ENCODE measurements at regions not wholly inside any gene's neighbourhood (a gene's known extent, or its start where the extent isn't known, plus 50 kb on each side); places are given as distances from the start of the nearest gene placed in this dataset.

DNA sequence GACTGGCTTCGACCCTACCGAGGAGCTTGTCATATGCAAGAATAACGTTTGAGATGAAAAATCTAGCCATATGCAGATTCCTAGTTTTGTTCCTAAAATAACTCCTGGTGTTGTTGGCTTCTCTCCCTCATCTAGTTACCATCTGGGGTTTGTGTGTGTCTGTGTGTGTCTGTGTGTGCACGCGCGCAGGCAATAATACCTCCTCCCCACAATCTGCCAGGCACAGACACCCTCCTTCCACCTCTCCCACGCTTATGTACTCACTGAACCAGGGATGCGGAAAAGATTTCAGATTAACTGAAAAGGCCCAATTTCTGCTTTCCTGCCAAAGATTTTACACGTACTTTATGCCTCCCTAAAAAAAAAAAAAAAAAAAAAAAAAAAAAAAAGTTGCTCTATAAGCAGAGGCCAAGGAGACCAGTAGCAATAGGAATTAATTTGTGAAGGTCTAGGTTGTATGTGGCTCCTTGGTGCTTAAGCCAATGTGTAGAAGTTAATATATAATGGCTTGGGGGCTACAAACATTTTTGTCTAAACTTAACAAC lies 452.7 kb downstream of the NUF2 start:
- no peak overlapping the region for H3K4me3 ChIP-seq (ENCODE audit: low read depth, poor library complexity, severe bottlenecking)
- intact Hi-C loops (cut with DNase I; ENCODE audit: low total_unique reads): no loop called here
- 85 to 86% methylated on average over 9 of the region's 9 CpGs for WGBS, 2 donors
- DNase-seq (ENCODE audit: low spot score in 2 of 2): no peak
- no peak for TF ChIP-seq POLR2A (IDR thresholded peaks at IDR 0.05)
- TF ChIP-seq, protein P1, sequence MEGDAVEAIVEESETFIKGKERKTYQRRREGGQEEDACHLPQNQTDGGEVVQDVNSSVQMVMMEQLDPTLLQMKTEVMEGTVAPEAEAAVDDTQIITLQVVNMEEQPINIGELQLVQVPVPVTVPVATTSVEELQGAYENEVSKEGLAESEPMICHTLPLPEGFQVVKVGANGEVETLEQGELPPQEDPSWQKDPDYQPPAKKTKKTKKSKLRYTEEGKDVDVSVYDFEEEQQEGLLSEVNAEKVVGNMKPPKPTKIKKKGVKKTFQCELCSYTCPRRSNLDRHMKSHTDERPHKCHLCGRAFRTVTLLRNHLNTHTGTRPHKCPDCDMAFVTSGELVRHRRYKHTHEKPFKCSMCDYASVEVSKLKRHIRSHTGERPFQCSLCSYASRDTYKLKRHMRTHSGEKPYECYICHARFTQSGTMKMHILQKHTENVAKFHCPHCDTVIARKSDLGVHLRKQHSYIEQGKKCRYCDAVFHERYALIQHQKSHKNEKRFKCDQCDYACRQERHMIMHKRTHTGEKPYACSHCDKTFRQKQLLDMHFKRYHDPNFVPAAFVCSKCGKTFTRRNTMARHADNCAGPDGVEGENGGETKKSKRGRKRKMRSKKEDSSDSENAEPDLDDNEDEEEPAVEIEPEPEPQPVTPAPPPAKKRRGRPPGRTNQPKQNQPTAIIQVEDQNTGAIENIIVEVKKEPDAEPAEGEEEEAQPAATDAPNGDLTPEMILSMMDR (IDR thresholded peaks at IDR 0.05): no peak

DNA sequence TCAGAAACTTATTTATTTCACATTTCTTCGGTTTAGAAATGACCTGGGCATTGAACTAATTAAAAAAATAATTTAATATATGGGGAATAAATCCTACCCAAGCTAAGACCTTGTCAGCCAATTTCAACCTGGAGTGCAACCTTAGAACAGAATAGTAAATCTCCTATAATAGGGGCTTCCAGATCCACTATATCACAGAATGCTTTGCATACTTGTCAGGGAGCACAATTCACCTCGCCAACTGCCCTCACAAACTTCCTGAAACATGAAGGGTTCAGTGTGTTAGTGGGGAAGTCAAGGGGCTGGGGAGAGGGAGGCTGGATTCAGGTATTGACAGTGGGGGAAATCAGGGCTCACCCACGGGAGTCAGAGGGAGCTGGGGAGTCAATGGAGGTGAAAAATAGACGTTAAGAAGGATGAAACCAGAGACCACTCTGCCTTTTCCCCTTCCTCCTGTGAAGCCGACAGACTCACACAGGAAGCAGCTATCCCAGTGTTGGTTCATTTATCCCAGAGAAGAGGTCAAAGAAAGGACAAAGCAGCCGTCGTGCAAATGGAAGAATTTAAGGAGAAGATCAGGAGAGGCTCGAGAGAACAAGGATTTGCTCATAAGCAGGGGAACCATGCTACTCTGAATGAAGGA lies 453.3 kb downstream of the NUF2 start:
- intact Hi-C loops (cut with DNase I; ENCODE audit: low total_unique reads): no loop called here
- DNase-seq (ENCODE audit: low spot score in 2 of 2): no peak
- WGBS, 2 donors: 42 to 48% methylated on average over 8 of the region's 8 CpGs
- TF ChIP-seq POLR2A (IDR thresholded peaks at IDR 0.05): no peak
- TF ChIP-seq, protein P1 (IDR thresholded peaks at IDR 0.05): no peak
- no peak overlapping the region for H3K4me3 ChIP-seq (ENCODE audit: low read depth, poor library complexity, severe bottlenecking)

DNA sequence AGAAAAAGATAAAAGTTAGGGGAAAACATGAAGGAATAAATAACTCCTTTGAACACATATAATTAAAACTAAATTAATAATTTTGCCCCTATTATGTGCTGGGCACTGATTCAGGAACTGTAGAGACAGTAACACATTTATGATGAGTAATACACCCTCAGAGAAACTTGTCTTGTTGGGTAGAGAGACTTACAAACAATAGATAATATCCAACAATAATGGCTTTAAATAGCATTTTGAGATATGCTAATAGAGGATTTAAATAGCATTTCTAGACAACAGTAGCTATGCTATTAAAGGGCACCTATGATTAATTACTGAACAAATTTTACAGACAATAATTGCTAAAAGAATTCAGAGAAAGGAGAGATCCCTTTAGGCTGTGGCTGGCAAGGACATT lies 455.5 kb downstream of the NUF2 start:
- DNase-seq (ENCODE audit: low spot score in 2 of 2): no peak
- TF ChIP-seq, protein P1 (IDR thresholded peaks at IDR 0.05): no peak
- no peak for TF ChIP-seq POLR2A (IDR thresholded peaks at IDR 0.05)
- no peak overlapping the region for H3K4me3 ChIP-seq (ENCODE audit: low read depth, poor library complexity, severe bottlenecking)
- intact Hi-C loops (cut with DNase I; ENCODE audit: low total_unique reads): no loop called here

DNA sequence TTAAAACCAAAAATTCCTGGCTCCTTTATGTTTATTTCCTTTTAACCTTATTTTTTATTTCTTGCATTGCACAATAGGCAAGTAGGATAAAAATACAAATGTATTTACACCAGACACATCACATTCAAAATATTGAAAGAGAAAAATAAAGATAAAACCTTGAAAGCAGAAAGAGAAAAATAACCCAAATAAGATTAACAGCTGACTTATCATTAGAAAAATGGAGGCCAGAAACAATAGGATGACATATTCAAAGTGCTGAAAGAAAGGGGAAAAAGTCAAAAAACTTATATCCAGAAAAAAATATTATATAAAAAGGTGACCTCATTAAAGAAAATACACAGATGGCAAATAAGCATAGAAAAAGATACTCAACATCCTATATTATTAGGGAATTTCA lies 459.4 kb downstream of the NUF2 start:
- intact Hi-C loops (cut with DNase I; ENCODE audit: low total_unique reads): no loop called here
- DNase-seq (ENCODE audit: low spot score in 2 of 2): no peak
- TF ChIP-seq, protein P1 (IDR thresholded peaks at IDR 0.05): no peak
- TF ChIP-seq POLR2A (IDR thresholded peaks at IDR 0.05): no peak
- no peak overlapping the region for H3K4me3 ChIP-seq (ENCODE audit: low read depth, poor library complexity, severe bottlenecking)

DNA sequence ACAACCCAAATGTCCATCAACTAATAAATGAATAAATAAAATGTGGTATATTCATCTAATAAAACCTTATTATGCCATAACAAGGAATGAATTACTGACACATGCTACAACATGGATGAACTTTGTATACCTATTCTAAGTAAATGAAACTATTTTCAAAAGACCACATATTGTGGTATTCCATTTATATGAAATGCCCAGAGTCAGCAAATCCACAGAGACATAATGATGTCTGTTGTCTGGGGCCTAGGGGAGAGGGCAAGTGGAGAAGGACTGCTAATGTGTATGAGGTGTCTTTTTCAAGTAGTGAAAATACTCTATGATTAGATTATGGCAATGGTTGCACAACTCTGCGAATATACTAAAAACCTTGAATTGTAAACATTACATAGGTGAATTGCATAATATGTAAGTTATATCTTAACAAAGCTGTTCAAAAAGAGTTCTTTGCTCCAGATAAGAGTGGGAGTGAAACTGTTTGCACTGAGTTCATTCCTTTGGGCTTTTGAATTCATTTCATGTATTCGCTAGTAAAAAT lies 464.2 kb downstream of the NUF2 start:
- TF ChIP-seq, protein P1 (IDR thresholded peaks at IDR 0.05): no peak
- TF ChIP-seq POLR2A (IDR thresholded peaks at IDR 0.05): no peak
- no peak for DNase-seq (ENCODE audit: low spot score in 2 of 2)
- intact Hi-C loops (cut with DNase I; ENCODE audit: low total_unique reads): no loop called here
- H3K4me3 ChIP-seq (ENCODE audit: low read depth, poor library complexity, severe bottlenecking): no peak overlapping the region
- WGBS, 2 donors: 85 to 93% methylated on average over 2 of the region's 2 CpGs

DNA sequence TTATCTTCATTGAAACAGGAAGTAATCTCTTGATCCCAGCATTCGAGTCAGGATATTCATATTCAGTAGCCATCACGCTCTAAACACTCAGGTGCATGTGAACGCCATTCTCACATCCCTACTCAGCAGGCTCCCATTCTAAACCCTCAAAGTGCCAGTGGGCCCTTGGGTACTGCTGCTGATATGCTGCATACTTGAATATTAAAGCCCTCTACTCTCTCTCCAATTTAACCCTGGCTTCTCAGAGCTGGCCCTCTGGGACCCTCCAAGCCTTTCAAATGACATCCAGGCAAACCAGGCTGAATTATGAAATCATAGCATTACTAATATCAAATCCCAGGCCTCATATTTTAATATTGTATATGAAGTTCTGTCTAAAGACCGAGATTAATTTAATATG lies 468.2 kb downstream of the NUF2 start:
- TF ChIP-seq POLR2A (IDR thresholded peaks at IDR 0.05): no peak
- no peak for DNase-seq (ENCODE audit: low spot score in 2 of 2)
- H3K4me3 ChIP-seq (ENCODE audit: low read depth, poor library complexity, severe bottlenecking): no peak overlapping the region
- 86 to 89% methylated on average over 4 of the region's 4 CpGs for WGBS, 2 donors
- intact Hi-C loops (cut with DNase I; ENCODE audit: low total_unique reads): no loop called here
